ENCODE measurements at regions not wholly inside any gene's neighbourhood (a gene's known extent, or its start where the extent isn't known, plus 50 kb on each side); places are given as distances from the start of the nearest gene placed in this dataset.

GRCh38 chr3:27613846-27614500 is 108.2 kb downstream of the EOMES start:
- TF ChIP-seq CTCF (conservative IDR thresholded peaks at IDR 0.05; ENCODE audit: low read length) = no peak
- no peak for TF ChIP-seq EZH2phosphoT487 (IDR thresholded peaks at IDR 0.05; ENCODE audit: borderline replicate concordance, low read depth, low read length)
